Keratinocyte (primary cell): ENCODE measurements at regions not wholly inside any gene's neighbourhood (a gene's known extent, or its start where the extent isn't known, plus 50 kb on each side); places are given as distances from the start of the nearest gene placed in this dataset.

ENCODE experiments used
- DNase-seq: peaks from one replicate; pipeline ENCODE4 v3.0.0-alpha.2; 2011; ENCODE audit warnings: low read depth, missing footprints, low spot score
- FAIRE-seq: peaks from 2 replicates; lab custom pipeline; 2011; peaks lifted over from hg19 to GRCh38; lab: Jason Lieb, UNC
- H2AFZ ChIP-seq: 2 replicates; pipeline ENCODE4 v1.6.0; 2012; ENCODE audit warnings: low read length, control low read depth, inconsistent platforms; ENCODE audit not compliant: control insufficient read depth
- H3K27ac ChIP-seq: 2 replicates; pipeline ENCODE4 v1.5.1; 2011; ENCODE audit warnings: low read length; ENCODE audit not compliant: control insufficient read depth, insufficient read depth
- H3K27me3 ChIP-seq: 3 replicates; pipeline ENCODE4 v1.6.0; 2011; ENCODE audit warnings: low read length; ENCODE audit not compliant: control insufficient read depth, insufficient read depth; ENCODE audit errors: extremely low read depth
- H3K36me3 ChIP-seq, 2 experiments: 2 replicates in 1 of 2; 3 replicates in 1 of 2; pipeline ENCODE4 v1.5.1; 2011; ENCODE audit warnings: low read length in 2 of 2, mild to moderate bottlenecking in 1 of 2; ENCODE audit not compliant: control insufficient read depth in 2 of 2, insufficient read depth in 2 of 2; ENCODE audit errors: extremely low read depth in 1 of 2
- H3K4me1 ChIP-seq: 3 replicates; pipeline ENCODE4 v1.5.1; 2011; ENCODE audit warnings: low read length; ENCODE audit not compliant: control insufficient read depth, insufficient read depth; ENCODE audit errors: extremely low read depth
- H3K4me2 ChIP-seq: 3 replicates; pipeline ENCODE4 v1.6.0; 2011; ENCODE audit warnings: low read depth, low read length; ENCODE audit not compliant: control insufficient read depth, insufficient read depth; ENCODE audit errors: extremely low read depth
- H3K4me3 ChIP-seq, 3 experiments: fragments of 200-600 bp in 1 of 3; sonication (generic) in 1 of 3; 2 replicates in 2 of 3; 3 replicates in 1 of 3; pipeline ENCODE4 v1.5.1; 2011 to 2016; ENCODE audit warnings: low read length in 3 of 3, mild to moderate bottlenecking in 3 of 3, control low read depth in 2 of 3, inconsistent platforms in 1 of 3, low read depth in 1 of 3, mixed read lengths in 1 of 3, mixed run types in 1 of 3, moderate library complexity in 1 of 3; ENCODE audit not compliant: control insufficient read depth in 2 of 3, insufficient read depth in 2 of 3; ENCODE audit errors: extremely low read depth in 1 of 3
- H3K79me2 ChIP-seq: 2 replicates; pipeline ENCODE4 v1.6.0; 2012; ENCODE audit warnings: low read length; ENCODE audit not compliant: control insufficient read depth, insufficient read depth
- H3K9ac ChIP-seq: 3 replicates; pipeline ENCODE4 v1.6.0; 2011; ENCODE audit warnings: low read length; ENCODE audit not compliant: control insufficient read depth, insufficient read depth; ENCODE audit errors: extremely low read depth
- H3K9me1 ChIP-seq: 3 replicates; pipeline ENCODE4 v1.6.0; 2011; ENCODE audit warnings: low read length; ENCODE audit not compliant: control insufficient read depth, insufficient read depth; ENCODE audit errors: extremely low read depth
- H3K9me3 ChIP-seq: 2 replicates; pipeline ENCODE4 v1.5.1; 2012; ENCODE audit warnings: low read depth, low read length; ENCODE audit not compliant: control insufficient read depth
- H4K20me1 ChIP-seq: 3 replicates; pipeline ENCODE4 v1.6.0; 2011; ENCODE audit warnings: low read length; ENCODE audit not compliant: control insufficient read depth, insufficient read depth; ENCODE audit errors: extremely low read depth
- CTCF ChIP-seq, 3 experiments: IDR thresholded peaks in 1 of 3; conservative IDR thresholded peaks in 1 of 3; optimal IDR thresholded peaks in 1 of 3; 2 replicates in 2 of 3; 3 replicates in 1 of 3; pipeline versions ENCODE3 to v1.5.1; 2011; ENCODE audit warnings: low read length in 3 of 3, mild to moderate bottlenecking in 3 of 3, moderate library complexity in 2 of 3, control low read depth in 1 of 3, inconsistent platforms in 1 of 3; ENCODE audit not compliant: insufficient read depth in 2 of 3; ENCODE audit errors: extremely low read depth in 1 of 3
- EZH2 ChIP-seq: IDR thresholded peaks from one replicate; pipeline ENCODE4 v1.6.1; 2012; ENCODE audit warnings: inconsistent platforms, mild to moderate bottlenecking, low read length, moderate library complexity
- dilution Hi-C: fragments of 300-500 bp; cut with MboI; formaldehyde crosslinking; loops from one replicate; pipeline ENCODE4 v1.7.0; 2020; ENCODE audit warnings: low sequenced_read_pairs; ENCODE audit not compliant: extremely low pct_ligation_motif_present

- Histone ChIP-seq H3K9me3 (no peaks in the 10 kb centered on the region), H3K9me1 (no peaks in the 10 kb centered on the region), H3K27ac (no peak overlapping the region), H3K4me2 (no peak overlapping the region), H2AFZ (no peak overlapping the region), H3K9ac (no peak overlapping the region), H3K36me3 (no peaks in the 10 kb centered on the region), H3K4me1 (no peaks in the 10 kb centered on the region), H3K79me2 (no peaks in the 10 kb centered on the region), H4K20me1 (no peaks in the 10 kb centered on the region), H3K27me3 (no peaks in the 10 kb centered on the region), H3K4me3 (no peak overlapping the region)
- no peak for TF ChIP-seq EZH2
- no peak for TF ChIP-seq CTCF (optimal IDR thresholded peaks at IDR 0.05 in 1 of 3, IDR thresholded peaks at IDR 0.05 in 1 of 3, conservative IDR thresholded peaks at IDR 0.05 in 1 of 3; ENCODE audit: extremely low read depth in 1 of 3, insufficient read depth in 2 of 3, low read length in 3 of 3)
- FAIRE-seq (no peak), DNase-seq (no peak)
- dilution Hi-C loops, result no loop called here
Measured at GRCh38 chr16:59213952-59214351, 479.8 kb upstream of the GOT2 start.

GRCh38 chr16:59212492-59213024, 478.4 kb upstream of the GOT2 start:
- H3K27ac ChIP-seq, result no peak overlapping the region
- no peak for DNase-seq
- H3K4me3 ChIP-seq, result no peak overlapping the region
- dilution Hi-C loops, result no loop called here
- H3K9me3 ChIP-seq, result no peaks in the 10 kb centered on the region
- no peak for FAIRE-seq
- no peak overlapping the region for H3K9ac ChIP-seq
- no peaks in the 10 kb centered on the region for H3K9me1 ChIP-seq
- H3K4me1 ChIP-seq, result no peaks in the 10 kb centered on the region
- no peak overlapping the region for H3K4me2 ChIP-seq
- no peaks in the 10 kb centered on the region for H3K79me2 ChIP-seq
- TF ChIP-seq CTCF (optimal IDR thresholded peaks at IDR 0.05 in 1 of 3, IDR thresholded peaks at IDR 0.05 in 1 of 3, conservative IDR thresholded peaks at IDR 0.05 in 1 of 3; ENCODE audit: extremely low read depth in 1 of 3, insufficient read depth in 2 of 3, low read length in 3 of 3) (no peak), EZH2 (no peak)
- H2AFZ ChIP-seq, result no peak overlapping the region
- H3K36me3 ChIP-seq, result no peaks in the 10 kb centered on the region
- H4K20me1 ChIP-seq, result no peaks in the 10 kb centered on the region
- no peaks in the 10 kb centered on the region for H3K27me3 ChIP-seq
